Endodermal cell (in vitro differentiated cells): ENCODE measurements at regions not wholly inside any gene's neighbourhood (a gene's known extent, or its start where the extent isn't known, plus 50 kb on each side); places are given as distances from the start of the nearest gene placed in this dataset.

ENCODE experiments used
- DNase-seq: peaks from one replicate; pipeline ENCODE4 v3.0.0-alpha.2; 2017
- H3K27ac ChIP-seq: 2 replicates; pipeline ENCODE4 v1.5.1; 2013; ENCODE audit warnings: mild to moderate bottlenecking, low read depth, low read length, moderate library complexity
- H3K27me3 ChIP-seq: 2 replicates; pipeline ENCODE4 v1.6.1; 2013; ENCODE audit warnings: mild to moderate bottlenecking, low read length, moderate library complexity; ENCODE audit not compliant: insufficient read depth, control insufficient read depth, poor library complexity, severe bottlenecking
- H3K36me3 ChIP-seq: 2 replicates; pipeline ENCODE4 v1.7.0; 2013; ENCODE audit warnings: mild to moderate bottlenecking, low read length, moderate library complexity; ENCODE audit not compliant: control insufficient read depth, insufficient read depth
- H3K4me1 ChIP-seq: one replicate; pipeline ENCODE4 v1.7.0; 2013; ENCODE audit warnings: low read length; ENCODE audit not compliant: control insufficient read depth, insufficient read depth
- H3K4me3 ChIP-seq: 2 replicates; pipeline ENCODE4 v1.5.1; 2013; ENCODE audit warnings: mild to moderate bottlenecking, low read length, moderate library complexity
- H3K9ac ChIP-seq: 2 replicates; pipeline ENCODE4 v1.6.1; 2013; ENCODE audit warnings: mild to moderate bottlenecking, low read length, moderate library complexity; ENCODE audit not compliant: poor library complexity, severe bottlenecking; ENCODE audit errors: extremely low read depth
- H3K9me3 ChIP-seq: 2 replicates; pipeline ENCODE4 v1.6.1; 2013; ENCODE audit warnings: mild to moderate bottlenecking, low read length, moderate library complexity; ENCODE audit not compliant: control insufficient read depth
- H3K27ac Mint-ChIP-seq: 2 replicates; pipeline ENCODE4 v1.8.0; 2020; ENCODE audit warnings: mixed read lengths
- H3K27me3 Mint-ChIP-seq: 2 replicates; pipeline ENCODE4 v1.8.0; 2021; ENCODE audit warnings: mild to moderate bottlenecking, mixed read lengths; ENCODE audit not compliant: insufficient read depth
- H3K36me3 Mint-ChIP-seq: 2 replicates; pipeline ENCODE4 v1.8.0; 2020; ENCODE audit warnings: low read depth, mixed read lengths
- H3K4me1 Mint-ChIP-seq: 2 replicates; pipeline ENCODE4 v1.8.0; 2020; ENCODE audit warnings: mixed read lengths
- H3K4me3 Mint-ChIP-seq: 2 replicates; pipeline ENCODE4 v1.8.0; 2020; ENCODE audit warnings: mild to moderate bottlenecking, moderate library complexity, mixed read lengths
- H3K9me3 Mint-ChIP-seq: 2 replicates; pipeline ENCODE4 v1.8.0; 2020; ENCODE audit warnings: mild to moderate bottlenecking, mixed read lengths
- WGBS, 2 experiments: methylation state at CpG; one replicate each; pipeline versions ENCODE4 v1.1.5 to v1.1.7; 2013; ENCODE audit warnings: missing lambda C conversion rate in 2 of 2, mixed read lengths in 1 of 2; ENCODE audit not compliant: insufficient coverage in 1 of 2, insufficient read length in 1 of 2; 5-methylcytosine and 5-hydroxymethylcytosine counted together
- TF ChIP-seq, protein P1 (sequence below): fragments of 200-600 bp; sonication (generic); conservative IDR thresholded peaks from 2 replicates; pipeline ENCODE4 v1.5.0; 2021; ENCODE audit warnings: antibody characterized with exemption, mild to moderate bottlenecking

DNA sequence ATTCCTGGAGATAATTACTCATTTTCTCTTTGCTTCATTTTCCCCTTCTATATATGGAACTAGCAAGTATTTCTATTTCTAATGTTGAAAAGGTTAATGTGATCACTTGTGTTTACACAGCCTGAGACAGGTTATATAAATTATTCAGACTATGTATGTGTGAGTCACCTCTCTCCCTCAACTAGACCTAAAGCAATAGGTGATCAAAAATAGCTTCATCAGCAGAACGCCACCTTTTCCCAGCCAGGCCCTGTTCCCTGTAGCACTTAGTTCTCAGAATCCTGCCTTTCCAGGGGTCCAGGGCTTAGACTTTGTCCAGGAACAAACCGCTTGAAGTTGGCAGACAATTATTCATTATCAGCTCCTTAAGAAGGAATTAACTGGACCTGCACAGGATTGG lies 125.3 kb upstream of the EXOC2 start:
- no peak overlapping the region for H3K27ac Mint-ChIP-seq

DNA sequence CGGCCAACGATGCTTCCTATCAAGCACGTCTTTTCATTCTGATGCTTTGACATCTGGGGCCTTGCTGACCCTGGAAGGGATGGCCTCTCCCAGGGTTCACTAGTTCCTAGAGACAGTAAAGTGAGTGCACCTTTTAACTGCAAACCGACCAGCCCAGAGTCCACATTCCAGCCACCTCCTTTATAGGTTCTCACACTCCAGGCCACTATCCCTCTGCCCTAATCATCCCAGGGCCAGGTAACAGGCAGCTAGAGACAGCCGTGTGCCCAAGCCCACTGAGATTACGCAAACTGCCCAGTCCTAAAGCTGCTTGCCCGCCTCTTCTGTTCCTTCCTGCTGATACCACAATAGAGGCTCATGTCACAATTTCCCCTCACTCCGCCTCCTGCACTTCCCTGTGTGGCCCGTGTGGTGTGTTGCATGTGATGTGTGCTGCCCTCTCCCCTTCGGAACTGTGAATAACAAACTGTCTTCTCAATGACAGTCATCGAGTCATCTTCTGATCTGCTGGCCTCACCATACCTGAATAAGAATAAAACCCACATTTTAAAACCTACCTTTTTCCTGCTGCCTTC lies 123.7 kb upstream of the EXOC2 start:
- TF ChIP-seq, protein P1, sequence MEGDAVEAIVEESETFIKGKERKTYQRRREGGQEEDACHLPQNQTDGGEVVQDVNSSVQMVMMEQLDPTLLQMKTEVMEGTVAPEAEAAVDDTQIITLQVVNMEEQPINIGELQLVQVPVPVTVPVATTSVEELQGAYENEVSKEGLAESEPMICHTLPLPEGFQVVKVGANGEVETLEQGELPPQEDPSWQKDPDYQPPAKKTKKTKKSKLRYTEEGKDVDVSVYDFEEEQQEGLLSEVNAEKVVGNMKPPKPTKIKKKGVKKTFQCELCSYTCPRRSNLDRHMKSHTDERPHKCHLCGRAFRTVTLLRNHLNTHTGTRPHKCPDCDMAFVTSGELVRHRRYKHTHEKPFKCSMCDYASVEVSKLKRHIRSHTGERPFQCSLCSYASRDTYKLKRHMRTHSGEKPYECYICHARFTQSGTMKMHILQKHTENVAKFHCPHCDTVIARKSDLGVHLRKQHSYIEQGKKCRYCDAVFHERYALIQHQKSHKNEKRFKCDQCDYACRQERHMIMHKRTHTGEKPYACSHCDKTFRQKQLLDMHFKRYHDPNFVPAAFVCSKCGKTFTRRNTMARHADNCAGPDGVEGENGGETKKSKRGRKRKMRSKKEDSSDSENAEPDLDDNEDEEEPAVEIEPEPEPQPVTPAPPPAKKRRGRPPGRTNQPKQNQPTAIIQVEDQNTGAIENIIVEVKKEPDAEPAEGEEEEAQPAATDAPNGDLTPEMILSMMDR: no peak

More for the DNA sequence above, 125.3 kb upstream of the EXOC2 start:
- 88 to 89% methylated on average over 2 of the region's 2 CpGs for WGBS, 2 experiments
- Histone ChIP-seq H3K27ac (no peak overlapping the region), H3K27me3 (no peaks in the 10 kb centered on the region), H3K9ac (no peak overlapping the region), H3K36me3 (no peaks in the 10 kb centered on the region), H3K4me1 (no peaks in the 10 kb centered on the region), H3K9me3 (no peaks in the 10 kb centered on the region), H3K4me3 (no peak overlapping the region)
- no peaks in the 10 kb centered on the region for H3K4me1 Mint-ChIP-seq
- no peaks in the 10 kb centered on the region for H3K27me3 Mint-ChIP-seq
- H3K36me3 Mint-ChIP-seq: no peaks in the 10 kb centered on the region
- DNase-seq: no peak
- TF ChIP-seq, protein P1: no peak
- no peak overlapping the region for H3K4me3 Mint-ChIP-seq
- H3K9me3 Mint-ChIP-seq: no peaks in the 10 kb centered on the region

DNA sequence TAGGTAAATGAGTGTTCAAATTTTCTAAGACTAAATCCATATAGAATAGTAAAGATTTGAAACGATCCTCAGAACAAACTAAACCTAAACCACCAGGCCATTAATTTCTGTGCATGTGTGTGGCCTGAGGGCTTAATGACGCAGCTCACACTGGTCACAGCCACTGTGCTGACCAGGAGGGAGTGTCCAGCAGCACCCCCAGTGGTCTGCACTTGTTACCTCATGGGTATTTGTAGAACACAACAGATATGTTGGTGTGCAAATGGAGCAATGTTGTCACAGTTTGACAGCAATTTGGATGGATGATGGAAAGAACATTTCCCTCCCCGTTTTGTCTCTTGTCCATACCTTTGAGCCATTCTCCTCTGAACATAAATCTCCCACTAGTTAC lies 122.4 kb upstream of the EXOC2 start:
- no peaks in the 10 kb centered on the region for H3K4me1 ChIP-seq
- H3K9ac ChIP-seq: no peak overlapping the region
- TF ChIP-seq, protein P1: peak; percentile 64
- Mint-ChIP-seq H3K9me3 (no peaks in the 10 kb centered on the region), H3K36me3 (no peaks in the 10 kb centered on the region), H3K4me1 (no peaks in the 10 kb centered on the region), H3K27ac (no peak overlapping the region), H3K4me3 (no peak overlapping the region), H3K27me3 (no peaks in the 10 kb centered on the region)
- no peaks in the 10 kb centered on the region for H3K27me3 ChIP-seq
- no peak overlapping the region for H3K4me3 ChIP-seq
- DNase-seq: peak; percentile 59
- no peaks in the 10 kb centered on the region for H3K9me3 ChIP-seq
- no peak overlapping the region for H3K27ac ChIP-seq
- WGBS, 2 experiments: 84 to 100% methylated on average over 1 to 3 of the region's 3 CpGs
- no peaks in the 10 kb centered on the region for H3K36me3 ChIP-seq

More for the DNA sequence above, 123.7 kb upstream of the EXOC2 start:
- no peaks in the 10 kb centered on the region for H3K27me3 ChIP-seq
- no peak overlapping the region for H3K9ac ChIP-seq
- H3K4me3 ChIP-seq: no peak overlapping the region
- H3K9me3 ChIP-seq: no peaks in the 10 kb centered on the region
- WGBS, 2 experiments: 74 to 80% methylated on average over 6 to 11 of the region's 11 CpGs
- no peaks in the 10 kb centered on the region for H3K4me1 ChIP-seq
- H3K4me3 Mint-ChIP-seq: no peak overlapping the region
- no peaks in the 10 kb centered on the region for H3K36me3 Mint-ChIP-seq
- DNase-seq: no peak
- H3K36me3 ChIP-seq: no peaks in the 10 kb centered on the region
- H3K27ac Mint-ChIP-seq: no peak overlapping the region
- H3K27me3 Mint-ChIP-seq: no peaks in the 10 kb centered on the region
- H3K9me3 Mint-ChIP-seq: no peaks in the 10 kb centered on the region
- no peak overlapping the region for H3K27ac ChIP-seq
- H3K4me1 Mint-ChIP-seq: no peaks in the 10 kb centered on the region
